Mesothelial cell of epicardium (in vitro differentiated cells): ENCODE measurements at regions not wholly inside any gene's neighbourhood (a gene's known extent, or its start where the extent isn't known, plus 50 kb on each side); places are given as distances from the start of the nearest gene placed in this dataset.

Experiments used
- DNase-seq, 2 experiments: peaks; one replicate each; pipeline ENCODE4 v3.0.0; 2021; ENCODE audit warnings: low spot score in 2 of 2; ENCODE audit not compliant: unreplicated experiment in 2 of 2
- H3K27ac Mint-ChIP-seq: 2 replicates; pipeline ENCODE4 v1.8.0; 2021; ENCODE audit warnings: mixed read lengths
- H3K27me3 Mint-ChIP-seq: 2 replicates; pipeline ENCODE4 v1.8.0; 2021; ENCODE audit warnings: low read depth, mixed read lengths
- H3K36me3 Mint-ChIP-seq: 2 replicates; pipeline ENCODE4 v1.8.0; 2021; ENCODE audit warnings: mixed read lengths
- H3K4me1 Mint-ChIP-seq: 2 replicates; pipeline ENCODE4 v1.8.0; 2021; ENCODE audit warnings: mixed read lengths
- H3K4me3 Mint-ChIP-seq: 2 replicates; pipeline ENCODE4 v1.8.0; 2021; ENCODE audit warnings: mild to moderate bottlenecking, moderate library complexity, mixed read lengths
- H3K9me3 Mint-ChIP-seq: 2 replicates; pipeline ENCODE4 v1.8.0; 2021; ENCODE audit warnings: mixed read lengths
- TF ChIP-seq, protein P1 (sequence below): fragments of 200-600 bp; sonication (generic); IDR thresholded peaks from one replicate; pipeline ENCODE4 v1.5.0; 2021; ENCODE audit warnings: antibody characterized with exemption; ENCODE audit not compliant: unreplicated experiment

- no peak overlapping the region for H3K4me3 Mint-ChIP-seq
- TF ChIP-seq, protein P1, sequence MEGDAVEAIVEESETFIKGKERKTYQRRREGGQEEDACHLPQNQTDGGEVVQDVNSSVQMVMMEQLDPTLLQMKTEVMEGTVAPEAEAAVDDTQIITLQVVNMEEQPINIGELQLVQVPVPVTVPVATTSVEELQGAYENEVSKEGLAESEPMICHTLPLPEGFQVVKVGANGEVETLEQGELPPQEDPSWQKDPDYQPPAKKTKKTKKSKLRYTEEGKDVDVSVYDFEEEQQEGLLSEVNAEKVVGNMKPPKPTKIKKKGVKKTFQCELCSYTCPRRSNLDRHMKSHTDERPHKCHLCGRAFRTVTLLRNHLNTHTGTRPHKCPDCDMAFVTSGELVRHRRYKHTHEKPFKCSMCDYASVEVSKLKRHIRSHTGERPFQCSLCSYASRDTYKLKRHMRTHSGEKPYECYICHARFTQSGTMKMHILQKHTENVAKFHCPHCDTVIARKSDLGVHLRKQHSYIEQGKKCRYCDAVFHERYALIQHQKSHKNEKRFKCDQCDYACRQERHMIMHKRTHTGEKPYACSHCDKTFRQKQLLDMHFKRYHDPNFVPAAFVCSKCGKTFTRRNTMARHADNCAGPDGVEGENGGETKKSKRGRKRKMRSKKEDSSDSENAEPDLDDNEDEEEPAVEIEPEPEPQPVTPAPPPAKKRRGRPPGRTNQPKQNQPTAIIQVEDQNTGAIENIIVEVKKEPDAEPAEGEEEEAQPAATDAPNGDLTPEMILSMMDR: no peak
- H3K27ac Mint-ChIP-seq: no peak overlapping the region
- H3K9me3 Mint-ChIP-seq: no peaks in the 10 kb centered on the region
- peaks cover 17% of the 10 kb centered on the region for H3K4me1 Mint-ChIP-seq
- DNase-seq: no peak
- H3K36me3 Mint-ChIP-seq: no peaks in the 10 kb centered on the region
- peaks cover 26% of the 10 kb centered on the region for H3K27me3 Mint-ChIP-seq
Observed at GRCh38 chr13:40143106-40143505, 487.6 kb downstream of the COG6 start.

DNA sequence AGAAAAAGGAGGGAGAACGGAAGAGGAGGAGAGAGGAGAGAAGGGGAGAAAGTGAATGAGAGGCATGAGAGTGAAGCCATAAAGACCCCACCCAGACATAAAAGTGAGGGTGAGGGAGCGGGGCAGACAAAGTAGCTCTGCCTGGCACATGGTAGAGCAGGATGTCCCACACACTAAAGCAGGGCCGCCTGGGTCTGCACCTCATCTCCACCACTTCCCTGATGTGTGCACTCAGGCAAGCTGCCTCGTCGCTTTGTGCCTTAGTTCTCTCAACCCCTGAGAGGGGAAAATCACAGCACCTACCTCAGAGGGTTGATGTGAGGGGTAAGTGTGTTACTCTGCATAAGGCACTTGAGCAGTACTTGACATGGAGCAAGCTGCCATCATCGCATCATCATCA, 488.1 kb downstream of the COG6 start:
- TF ChIP-seq, protein P1: no peak
- no peaks in the 10 kb centered on the region for H3K9me3 Mint-ChIP-seq
- DNase-seq: no peak
- peaks cover 23% of the 10 kb centered on the region for H3K27me3 Mint-ChIP-seq
- H3K4me3 Mint-ChIP-seq: no peak overlapping the region
- no peaks in the 10 kb centered on the region for H3K36me3 Mint-ChIP-seq
- H3K4me1 Mint-ChIP-seq: peaks cover 20% of the 10 kb centered on the region
- H3K27ac Mint-ChIP-seq: no peak overlapping the region

GRCh38 chr13:40145139-40145538, 489.7 kb downstream of the COG6 start:
- peaks cover 35% of the 10 kb centered on the region for H3K4me1 Mint-ChIP-seq
- no peak overlapping the region for H3K4me3 Mint-ChIP-seq
- no peaks in the 10 kb centered on the region for H3K9me3 Mint-ChIP-seq
- no peaks in the 10 kb centered on the region for H3K36me3 Mint-ChIP-seq
- TF ChIP-seq, protein P1: no peak
- no peak for DNase-seq
- H3K27me3 Mint-ChIP-seq: peaks cover 17% of the 10 kb centered on the region
- H3K27ac Mint-ChIP-seq: no peak overlapping the region

DNA sequence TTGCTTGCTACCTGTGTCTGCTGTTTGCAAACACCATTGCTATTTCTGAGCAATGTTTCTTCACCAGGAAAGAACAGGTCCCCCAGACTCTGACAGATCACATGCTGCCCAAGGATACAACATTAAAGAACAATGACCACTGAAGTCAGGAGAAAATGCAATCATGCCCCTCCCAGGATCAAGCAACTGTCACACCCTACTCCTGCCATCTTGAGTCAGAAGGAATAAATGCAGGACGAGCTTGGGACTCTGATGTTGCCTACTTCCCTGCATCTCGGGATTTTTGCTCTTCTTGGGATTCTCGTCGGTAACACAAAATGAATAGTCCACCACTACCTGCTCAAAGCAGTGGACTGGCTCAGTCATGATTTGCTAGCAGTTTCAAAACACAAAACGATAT, 490.6 kb downstream of the COG6 start:
- no peaks in the 10 kb centered on the region for H3K36me3 Mint-ChIP-seq
- H3K27me3 Mint-ChIP-seq: peaks cover 17% of the 10 kb centered on the region
- TF ChIP-seq, protein P1: no peak
- H3K4me1 Mint-ChIP-seq: peaks cover 38% of the 10 kb centered on the region
- H3K9me3 Mint-ChIP-seq: no peaks in the 10 kb centered on the region
- DNase-seq: no peak
- no peak overlapping the region for H3K4me3 Mint-ChIP-seq
- H3K27ac Mint-ChIP-seq: no peak overlapping the region

DNA sequence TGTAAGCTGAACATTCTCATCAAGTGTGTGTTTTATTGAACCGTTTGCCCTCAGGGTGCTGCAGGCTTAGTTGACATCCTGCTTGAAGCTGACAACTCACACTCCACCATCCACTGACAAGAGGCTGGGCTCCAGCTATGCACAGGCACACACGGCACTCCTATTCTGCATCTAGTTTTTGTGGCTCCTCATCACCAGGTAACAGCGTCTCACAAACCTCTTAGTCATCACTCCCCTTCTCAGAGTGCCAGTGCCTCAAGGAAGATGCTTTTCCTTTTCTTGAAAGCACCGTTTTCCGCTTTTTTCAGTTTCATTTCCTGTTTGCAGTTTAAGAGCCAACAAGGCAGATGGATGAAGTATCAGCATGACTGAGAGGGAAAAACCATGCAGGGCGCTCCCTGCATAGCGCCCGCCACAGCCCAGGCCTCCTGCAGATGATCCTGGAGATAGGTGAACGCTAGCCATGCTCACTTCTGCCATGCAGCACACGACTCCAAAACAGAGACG, 491.2 kb downstream of the COG6 start:
- no peak overlapping the region for H3K27ac Mint-ChIP-seq
- no peaks in the 10 kb centered on the region for H3K36me3 Mint-ChIP-seq
- peaks cover 38% of the 10 kb centered on the region for H3K4me1 Mint-ChIP-seq
- TF ChIP-seq, protein P1: no peak
- no peak for DNase-seq
- no peaks in the 10 kb centered on the region for H3K9me3 Mint-ChIP-seq
- H3K27me3 Mint-ChIP-seq: peaks cover 14% of the 10 kb centered on the region
- no peak overlapping the region for H3K4me3 Mint-ChIP-seq

GRCh38 chr13:40148101-40148500, 492.6 kb downstream of the COG6 start:
- TF ChIP-seq, protein P1: no peak
- DNase-seq: no peak
- peaks cover 8% of the 10 kb centered on the region for H3K27me3 Mint-ChIP-seq
- H3K27ac Mint-ChIP-seq: no peak overlapping the region
- no peaks in the 10 kb centered on the region for H3K36me3 Mint-ChIP-seq
- no peaks in the 10 kb centered on the region for H3K9me3 Mint-ChIP-seq
- H3K4me1 Mint-ChIP-seq: peaks cover 37% of the 10 kb centered on the region
- H3K4me3 Mint-ChIP-seq: no peak overlapping the region
